OCI-LY1 (cell line): ENCODE measurements at regions not wholly inside any gene's neighbourhood (a gene's known extent, or its start where the extent isn't known, plus 50 kb on each side); places are given as distances from the start of the nearest gene placed in this dataset.

Source experiments
- H2AFZ ChIP-seq: fragments of 200-600 bp; sonication (generic), shearing (Covaris generic); 2 replicates; pipeline ENCODE4 v1.6.0; 2014; ENCODE audit warnings: antibody characterized with exemption, mild to moderate bottlenecking, low read length
- H3F3A ChIP-seq: fragments of 200-600 bp; sonication (generic), shearing (Covaris generic); 2 replicates; pipeline ENCODE4 v1.6.0; 2014; ENCODE audit warnings: mild to moderate bottlenecking, antibody characterized with exemption, low read length, moderate library complexity; ENCODE audit not compliant: insufficient read depth
- H3K27ac ChIP-seq: fragments of 200-600 bp; sonication (generic); 2 replicates; pipeline ENCODE4 v1.5.1; 2014; ENCODE audit warnings: low read length, mixed run types, mild to moderate bottlenecking, low read depth; ENCODE audit not compliant: poor library complexity, severe bottlenecking
- H3K27me3 ChIP-seq: fragments of 200-600 bp; sonication (generic); 2 replicates; pipeline ENCODE4 v1.6.0; 2014; ENCODE audit warnings: antibody characterized with exemption, mild to moderate bottlenecking, low read length, moderate library complexity; ENCODE audit not compliant: insufficient read depth
- H3K36me3 ChIP-seq: fragments of 200-600 bp; sonication (generic); 2 replicates; pipeline ENCODE4 v1.6.1; 2014; ENCODE audit warnings: mild to moderate bottlenecking, antibody characterized with exemption, low read length, moderate library complexity, mixed read lengths; ENCODE audit not compliant: insufficient read depth
- H3K4me1 ChIP-seq: fragments of 200-600 bp; sonication (generic); 2 replicates; pipeline ENCODE4 v1.5.1; 2014; ENCODE audit warnings: mild to moderate bottlenecking, low read length, moderate library complexity; ENCODE audit not compliant: insufficient read depth, severe bottlenecking
- H3K4me2 ChIP-seq: fragments of 200-600 bp; sonication (generic), shearing (Covaris generic); 2 replicates; pipeline ENCODE4 v1.6.1; 2014; ENCODE audit warnings: low read length
- H3K4me3 ChIP-seq: fragments of 200-600 bp; sonication (generic); 2 replicates; pipeline ENCODE4 v1.5.1; 2014; ENCODE audit warnings: low read length, low read depth, mild to moderate bottlenecking, mixed read lengths; ENCODE audit not compliant: poor library complexity, severe bottlenecking
- H3K79me2 ChIP-seq: fragments of 200-600 bp; shearing (Covaris generic); 2 replicates; pipeline ENCODE4 v1.6.1; 2016; ENCODE audit warnings: mixed run types, low read length, mixed read lengths; ENCODE audit not compliant: insufficient read depth
- H3K9ac ChIP-seq: fragments of 200-600 bp; sonication (generic), shearing (Covaris generic); 2 replicates; pipeline ENCODE4 v1.6.1; 2014; ENCODE audit warnings: mild to moderate bottlenecking, low read length, mixed read lengths
- H3K9me2 ChIP-seq: fragments of 200-600 bp; sonication (generic), shearing (Covaris generic); 2 replicates; pipeline ENCODE4 v1.6.1; 2014; ENCODE audit warnings: low read depth, mild to moderate bottlenecking, low read length, mixed read lengths
- H3K9me3 ChIP-seq: fragments of 200-600 bp; shearing (Covaris generic); 2 replicates; pipeline ENCODE4 v1.6.1; 2014; ENCODE audit warnings: low read length, mixed read lengths
- H4K20me1 ChIP-seq: fragments of 200-600 bp; sonication (generic), shearing (Covaris generic); 2 replicates; pipeline ENCODE4 v1.6.0; 2016; ENCODE audit warnings: mild to moderate bottlenecking, low read length; ENCODE audit not compliant: insufficient read depth
- CTCF ChIP-seq: fragments of 200-600 bp; sonication (generic), shearing (Covaris generic); IDR thresholded peaks from 2 replicates; pipeline ENCODE4 v1.5.1; 2017; ENCODE audit warnings: mild to moderate bottlenecking, antibody characterized with exemption, low read length, moderate library complexity, mixed read lengths
- EZH2 ChIP-seq: fragments of 200-600 bp; sonication (generic), shearing (Covaris generic); IDR thresholded peaks from 2 replicates; pipeline ENCODE4 v1.8.0; 2017; ENCODE audit warnings: borderline replicate concordance, mixed run types, mild to moderate bottlenecking, antibody characterized with exemption, low read length, moderate library complexity, mixed read lengths

- no peaks in the 10 kb centered on the region for H3K9me2 ChIP-seq
- TF ChIP-seq CTCF (no peak), EZH2 (no peak)
- no peak overlapping the region for H2AFZ ChIP-seq
- H3K9me3 ChIP-seq, result no peaks in the 10 kb centered on the region
- no peak overlapping the region for H3K9ac ChIP-seq
- no peaks in the 10 kb centered on the region for H3K79me2 ChIP-seq
- no peak overlapping the region for H3K4me2 ChIP-seq
- H3K27me3 ChIP-seq, result peaks cover 6% of the 10 kb centered on the region; the same call in 1 of the 2 replicates
- no peaks in the 10 kb centered on the region for H3F3A ChIP-seq
- H3K4me3 ChIP-seq, result no peak overlapping the region
- no peak overlapping the region for H3K27ac ChIP-seq
- H3K36me3 ChIP-seq, result no peaks in the 10 kb centered on the region; the same call in 1 of the 2 replicates
- no peaks in the 10 kb centered on the region for H3K4me1 ChIP-seq
- H4K20me1 ChIP-seq, result no peaks in the 10 kb centered on the region
Observed at GRCh38 chr10:131792011-131792651, 108.7 kb upstream of the PPP2R2D start.

GRCh38 chr10:131792809-131793208 lies 108.0 kb upstream of the PPP2R2D start:
- H3K27ac ChIP-seq, result no peak overlapping the region
- no peaks in the 10 kb centered on the region; the same call in 1 of the 2 replicates for H3K36me3 ChIP-seq
- no peaks in the 10 kb centered on the region for H3K4me1 ChIP-seq
- no peaks in the 10 kb centered on the region for H3K9me2 ChIP-seq
- no peak overlapping the region for H2AFZ ChIP-seq
- TF ChIP-seq CTCF (no peak), EZH2 (no peak)
- peaks cover 6% of the 10 kb centered on the region; the same call in 1 of the 2 replicates for H3K27me3 ChIP-seq
- H3K4me2 ChIP-seq, result no peak overlapping the region
- no peaks in the 10 kb centered on the region for H3F3A ChIP-seq
- H4K20me1 ChIP-seq, result no peaks in the 10 kb centered on the region
- no peaks in the 10 kb centered on the region for H3K79me2 ChIP-seq
- no peaks in the 10 kb centered on the region for H3K9me3 ChIP-seq
- H3K4me3 ChIP-seq, result no peak overlapping the region
- no peak overlapping the region for H3K9ac ChIP-seq

- no peaks in the 10 kb centered on the region for H4K20me1 ChIP-seq
- H3F3A ChIP-seq, result no peaks in the 10 kb centered on the region
- TF ChIP-seq CTCF (no peak), EZH2 (no peak)
- H3K4me1 ChIP-seq, result no peaks in the 10 kb centered on the region
- H3K9me3 ChIP-seq, result peaks cover 5% of the 10 kb centered on the region; the same call in 1 of the 2 replicates
- no peak overlapping the region for H2AFZ ChIP-seq
- H3K9me2 ChIP-seq, result no peaks in the 10 kb centered on the region
- H3K27me3 ChIP-seq, result no peaks in the 10 kb centered on the region
- H3K4me2 ChIP-seq, result no peak overlapping the region
- H3K27ac ChIP-seq, result no peak overlapping the region
- no peaks in the 10 kb centered on the region for H3K79me2 ChIP-seq
- H3K36me3 ChIP-seq, result no peaks in the 10 kb centered on the region; the same call in 1 of the 2 replicates
- H3K9ac ChIP-seq, result no peak overlapping the region
- no peak overlapping the region for H3K4me3 ChIP-seq
Observed at GRCh38 chr10:131795761-131796160, 105.0 kb upstream of the PPP2R2D start.
